K562 (cell line): ENCODE measurements at regions not wholly inside any gene's neighbourhood (a gene's known extent, or its start where the extent isn't known, plus 50 kb on each side); places are given as distances from the start of the nearest gene placed in this dataset.

ENCODE experiments used
- ATAC-seq: fragments of 200-7000 bp; cut with Tn5 transposase; 3 replicates; pipeline ENCODE4 v1.9.1; 2020; ENCODE audit warnings: moderate library complexity
- BruUV-seq: library from RNA; stranded (reverse); fragments of 400-500 nt; replicated peaks from 2 replicates; lab custom pipeline; 2021; lab: Mats Ljungman, UMichigan
- CTCF ChIA-PET: fragments of 300-600 bp; formaldehyde crosslinking; extraction: SDS; loops from one replicate; lab custom pipeline; 2021; ENCODE audit warnings: low intra/inter-chr PET ratio; lab: Yijun Ruan, JAX
- POLR2A ChIA-PET: fragments of 300-600, 350-650 bp; sonication (Branson Sonifier 250); formaldehyde crosslinking; extraction: SDS; loops from one replicate; lab custom pipeline; 2021; ENCODE audit warnings: antibody characterized with exemption, inconsistent platforms; lab: Yijun Ruan, JAX
- DNase-seq, 4 experiments: peaks; one replicate each; pipeline versions ENCODE4 v3.0.0 to v3.0.0-alpha.2; 2011 to 2018; ENCODE audit warnings: low spot score in 3 of 4, mixed read lengths in 3 of 4; ENCODE audit errors: extremely low read depth in 1 of 4
- FAIRE-seq: peaks from 2 replicates; lab custom pipeline; 2011; peaks lifted over from hg19 to GRCh38; lab: Jason Lieb, UNC
- H2AFZ ChIP-seq: 2 replicates; pipeline ENCODE4 v1.6.0; 2011; ENCODE audit warnings: low read depth, low read length, control low read depth, inconsistent platforms
- H3K27ac ChIP-seq: fragments of 200-600 bp; 3 replicates; pipeline ENCODE4 v1.8.0; 2011; ENCODE audit warnings: low read depth, mild to moderate bottlenecking, control low read depth, inconsistent platforms, low read length, moderate library complexity, mixed read lengths; ENCODE audit errors: extremely low read depth
- H3K27me3 ChIP-seq, 2 experiments: fragments of 300-600 bp in 1 of 2; 2 replicates in 1 of 2; 3 replicates in 1 of 2; pipeline versions ENCODE4 v1.6.0 to v1.8.0; 2011; ENCODE audit warnings: inconsistent platforms in 2 of 2, low read length in 2 of 2, mild to moderate bottlenecking in 1 of 2, mixed read lengths in 1 of 2, moderate library complexity in 1 of 2; ENCODE audit not compliant: control insufficient read depth in 2 of 2, insufficient read depth in 2 of 2
- H3K36me3 ChIP-seq: fragments of 300-600 bp; 3 replicates; pipeline ENCODE4 v1.8.0; 2011; ENCODE audit warnings: mild to moderate bottlenecking, low read length, inconsistent platforms; ENCODE audit not compliant: control insufficient read depth, insufficient read depth
- H3K4me1 ChIP-seq, 2 experiments: fragments of 200-600 bp in 1 of 2; replicated peaks in 1 of 2; 2 replicates in 1 of 2; 3 replicates in 1 of 2; pipeline versions ENCODE4 v1.5.1 to v1.8.0; 2011; ENCODE audit warnings: inconsistent platforms in 2 of 2, low read length in 2 of 2, mild to moderate bottlenecking in 1 of 2, mixed read lengths in 1 of 2, moderate library complexity in 1 of 2; ENCODE audit not compliant: control insufficient read depth in 2 of 2, insufficient read depth in 2 of 2
- H3K4me2 ChIP-seq: 2 replicates; pipeline ENCODE4 v1.6.1; 2011; ENCODE audit warnings: low read length, control low read depth, inconsistent platforms, mixed read lengths; ENCODE audit not compliant: insufficient read depth
- H3K4me3 ChIP-seq: fragments of 200-600 bp; sonication (generic), shearing (Covaris generic); 2 replicates; pipeline ENCODE4 v1.5.1; 2016; ENCODE audit warnings: control low read depth, inconsistent platforms
- H3K79me2 ChIP-seq: fragments of 200-600 bp; 3 replicates; pipeline ENCODE4 v1.8.0; 2011; ENCODE audit warnings: low read length, inconsistent platforms; ENCODE audit not compliant: control insufficient read depth, insufficient read depth
- H3K9ac ChIP-seq, 2 experiments: 2 replicates each; pipeline versions ENCODE4 v1.6.0 to v1.6.1; 2011; ENCODE audit warnings: low read depth in 2 of 2, low read length in 2 of 2, control low read depth in 1 of 2, inconsistent platforms in 1 of 2, mild to moderate bottlenecking in 1 of 2, mixed read lengths in 1 of 2; ENCODE audit not compliant: insufficient read depth in 1 of 2
- H3K9me1 ChIP-seq: one replicate; pipeline ENCODE4 v1.6.0; 2011; ENCODE audit warnings: inconsistent platforms, mild to moderate bottlenecking, low read length, moderate library complexity; ENCODE audit not compliant: control insufficient read depth, insufficient read depth
- H3K9me3 ChIP-seq: replicated peaks from 2 replicates; pipeline ENCODE4 v1.5.1; 2011; ENCODE audit warnings: low read depth, low read length, inconsistent platforms; ENCODE audit not compliant: control insufficient read depth, insufficient read depth
- H4K20me1 ChIP-seq: replicated peaks from 2 replicates; pipeline ENCODE4 v1.6.1; 2011; ENCODE audit warnings: low read length, inconsistent platforms, mixed read lengths; ENCODE audit not compliant: control insufficient read depth, insufficient read depth
- NCOR1 ChIP-seq: fragments of 450-650 bp; IDR thresholded peaks from 2 replicates; pipeline ENCODE4 v1.6.1; 2016; ENCODE audit warnings: mild to moderate bottlenecking, moderate library complexity
- NFATC3 ChIP-seq: fragments of 450-650 bp; IDR thresholded peaks from 2 replicates; pipeline ENCODE4 v1.6.1; 2017; ENCODE audit warnings: mild to moderate bottlenecking
- POLR2AphosphoS5 ChIP-seq: IDR thresholded peaks from 2 replicates; pipeline ENCODE4 v1.6.1; 2011; ENCODE audit warnings: mild to moderate bottlenecking, low read depth, low read length, moderate library complexity; ENCODE audit not compliant: control insufficient read depth, insufficient read depth
- ZBTB17 ChIP-seq: fragments of 450-650 bp; formaldehyde crosslinking; IDR thresholded peaks from 2 replicates; pipeline ENCODE4 v1.4.0; 2020; ENCODE audit warnings: mild to moderate bottlenecking
- ZNF431 ChIP-seq: sonication (generic); formaldehyde crosslinking; IDR thresholded peaks from 2 replicates; pipeline ENCODE4 v1.8.0; 2022; ENCODE audit warnings: mild to moderate bottlenecking, missing genetic modification reagents
- ZNF584 ChIP-seq: fragments of 200-800 bp; sonication (Bioruptor generic); IDR thresholded peaks from 2 replicates; pipeline ENCODE4 v1.6.1; 2016; ENCODE audit warnings: low read depth, mild to moderate bottlenecking, missing genetic modification characterization, missing compliant biosample characterization
- WGBS: fragments of 100-300 bp; shearing (Covaris generic); methylation state at CpG from one replicate; pipeline ENCODE4 v1.1.6; 2016; ENCODE audit warnings: low coverage, mixed read lengths; ENCODE audit not compliant: insufficient coverage; ENCODE audit errors: missing lambda C conversion rate; 5-methylcytosine and 5-hydroxymethylcytosine counted together
- in situ Hi-C: fragments of 300-500 bp; cut with MboI; formaldehyde crosslinking; loops from 4 replicates; pipeline ENCODE4 v1.15.0; 2018; ENCODE audit warnings: inconsistent platforms, mixed read lengths
- intact Hi-C: fragments of 100-400 bp; cut with micrococcal nuclease; formaldehyde crosslinking; loops from 2 replicates; pipeline ENCODE4 v1.14.2; 2022

- in situ Hi-C loops (no loop called here), intact Hi-C loops (no loop called here)
- no peak for DNase-seq
- BruUV-seq: no TSS peak
- no peaks in the 10 kb centered on the region for H3K36me3 ChIP-seq
- H3K4me2 ChIP-seq: no peak overlapping the region
- no peak for FAIRE-seq
- H3K79me2 ChIP-seq: no peaks in the 10 kb centered on the region
- CTCF ChIA-PET: no interaction called here
- H3K27me3 ChIP-seq: peaks cover 0 to 14% of the 10 kb centered on the region in 2 experiments; a peak in 3 of 5 replicates
- H3K9me3 ChIP-seq: no peaks in the 10 kb centered on the region
- H3K9ac ChIP-seq: no peak overlapping the region
- ATAC-seq: no peak
- H2AFZ ChIP-seq: no peak overlapping the region
- 2% methylated on average over 4 of the region's 4 CpGs for WGBS
- POLR2A ChIA-PET: interaction anchor here (1.2 kb wide), 1 partner anchor 20 kb away, joined by 4 read pairs; no protein-coding TSS in a partner anchor
- no peaks in the 10 kb centered on the region for H4K20me1 ChIP-seq
- no peaks in the 10 kb centered on the region for H3K9me1 ChIP-seq
- H3K4me3 ChIP-seq: no peak overlapping the region
- TF ChIP-seq NFATC3 (no peak), ZBTB17 (CRISPR knock-in tag) (0 out of 2 replicates have a peak, but pooled peaks have one; percentile 42)
- H3K27ac ChIP-seq: no peak overlapping the region
- H3K4me1 ChIP-seq: no peaks in the 10 kb centered on the region; a peak in 1 of 5 replicates
Observed at GRCh38 chr2:216305574-216305973, 66.7 kb downstream of the MARCHF4 start.

GRCh38 chr2:216302981-216303676 lies 69.2 kb downstream of the MARCHF4 start:
- no peaks in the 10 kb centered on the region for H3K9me3 ChIP-seq
- POLR2A ChIA-PET: no interaction called here
- TF ChIP-seq POLR2AphosphoS5 (no peak), NCOR1 (no peak), ZNF584 (CRISPR knock-in tag) (no peak), ZNF431 (CRISPR knock-in tag) (no peak)

More at GRCh38 chr2:216302981-216303676, 69.2 kb downstream of the MARCHF4 start:
- intact Hi-C loops (no loop called here), in situ Hi-C loops (no loop called here)
- Histone ChIP-seq H3K9me1 (no peaks in the 10 kb centered on the region), H4K20me1 (no peaks in the 10 kb centered on the region), H3K9ac (no peak overlapping the region), H2AFZ (no peak overlapping the region), H3K27me3 (peaks cover 0 to 11% of the 10 kb centered on the region in 2 experiments; a peak in 2 of 5 replicates), H3K27ac (no peak overlapping the region), H3K4me3 (no peak overlapping the region), H3K4me2 (no peak overlapping the region), H3K4me1 (peaks cover 0 to 2% of the 10 kb centered on the region in 2 experiments; a peak in 1 of 5 replicates), H3K79me2 (no peaks in the 10 kb centered on the region), H3K36me3 (no peaks in the 10 kb centered on the region)
- DNase-seq (no peak), FAIRE-seq (no peak), ATAC-seq (no peak)
- no TSS peak for BruUV-seq
- 3% methylated on average over 3 of the region's 3 CpGs for WGBS
- CTCF ChIA-PET: interaction anchor here (0.7 kb wide), 1 partner anchor 1926 kb away, joined by 3 read pairs; no protein-coding TSS in a partner anchor
